ENCODE measurements at regions not wholly inside any gene's neighbourhood (a gene's known extent, or its start where the extent isn't known, plus 50 kb on each side); places are given as distances from the start of the nearest gene placed in this dataset.

DNA sequence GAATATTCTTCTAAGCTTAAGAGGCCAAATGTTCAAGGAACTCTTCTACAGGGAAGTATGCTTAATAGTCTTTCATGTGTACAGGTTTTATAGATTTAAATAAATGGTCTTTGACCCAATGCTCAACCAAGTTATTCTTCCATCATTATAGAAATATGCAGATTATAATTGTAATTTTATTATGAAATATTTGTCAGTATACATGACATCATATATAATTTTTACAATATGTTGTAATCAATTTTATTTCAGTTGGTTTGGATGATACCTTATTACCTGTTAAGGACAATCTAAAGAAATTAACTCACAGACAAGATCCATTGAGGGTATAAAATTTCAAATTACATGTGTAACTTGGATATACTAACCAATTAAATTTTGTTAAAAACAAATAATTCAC is 1278.3 kb downstream of the SLC16A7 start:
- H3K9ac ChIP-seq (ENCODE audit: low read depth, low read length, poor library complexity, severe bottlenecking), result no peak overlapping the region
- H3K4me2 ChIP-seq (ENCODE audit: low read depth, low read length, poor library complexity, severe bottlenecking), result no peak overlapping the region
- H3K36me3 ChIP-seq (ENCODE audit: insufficient read depth, low read length), result no peaks in the 10 kb centered on the region
- H3K27me3 ChIP-seq (ENCODE audit: insufficient read depth, low read length, poor library complexity, severe bottlenecking), result no peaks in the 10 kb centered on the region
- no peak for TF ChIP-seq EZH2phosphoT487 (IDR thresholded peaks at IDR 0.05; ENCODE audit: borderline replicate concordance)
- TF ChIP-seq, protein P1, sequence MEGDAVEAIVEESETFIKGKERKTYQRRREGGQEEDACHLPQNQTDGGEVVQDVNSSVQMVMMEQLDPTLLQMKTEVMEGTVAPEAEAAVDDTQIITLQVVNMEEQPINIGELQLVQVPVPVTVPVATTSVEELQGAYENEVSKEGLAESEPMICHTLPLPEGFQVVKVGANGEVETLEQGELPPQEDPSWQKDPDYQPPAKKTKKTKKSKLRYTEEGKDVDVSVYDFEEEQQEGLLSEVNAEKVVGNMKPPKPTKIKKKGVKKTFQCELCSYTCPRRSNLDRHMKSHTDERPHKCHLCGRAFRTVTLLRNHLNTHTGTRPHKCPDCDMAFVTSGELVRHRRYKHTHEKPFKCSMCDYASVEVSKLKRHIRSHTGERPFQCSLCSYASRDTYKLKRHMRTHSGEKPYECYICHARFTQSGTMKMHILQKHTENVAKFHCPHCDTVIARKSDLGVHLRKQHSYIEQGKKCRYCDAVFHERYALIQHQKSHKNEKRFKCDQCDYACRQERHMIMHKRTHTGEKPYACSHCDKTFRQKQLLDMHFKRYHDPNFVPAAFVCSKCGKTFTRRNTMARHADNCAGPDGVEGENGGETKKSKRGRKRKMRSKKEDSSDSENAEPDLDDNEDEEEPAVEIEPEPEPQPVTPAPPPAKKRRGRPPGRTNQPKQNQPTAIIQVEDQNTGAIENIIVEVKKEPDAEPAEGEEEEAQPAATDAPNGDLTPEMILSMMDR (conservative IDR thresholded peaks at IDR 0.05; ENCODE audit: low read length), result no peak
- no peaks in the 10 kb centered on the region for H4K20me1 ChIP-seq (ENCODE audit: insufficient read depth, low read length, poor library complexity, severe bottlenecking)
- no peaks in the 10 kb centered on the region for H3F3A ChIP-seq (ENCODE audit: low read depth)
- no peaks in the 10 kb centered on the region for H3K9me2 ChIP-seq (replicated peaks; ENCODE audit: low read depth, low read length)
- H3K79me2 ChIP-seq (ENCODE audit: insufficient read depth, low read length), result no peaks in the 10 kb centered on the region
- no peak overlapping the region for H2AFZ ChIP-seq (ENCODE audit: low read length)
- H3K9me3 ChIP-seq (ENCODE audit: insufficient read depth, low read depth, low read length), result no peaks in the 10 kb centered on the region
- no peak overlapping the region for H3K4me3 ChIP-seq (ENCODE audit: low read length, poor library complexity, severe bottlenecking)
- no peaks in the 10 kb centered on the region for H3K4me1 ChIP-seq (ENCODE audit: insufficient read depth, low read length, poor library complexity, severe bottlenecking)

DNA sequence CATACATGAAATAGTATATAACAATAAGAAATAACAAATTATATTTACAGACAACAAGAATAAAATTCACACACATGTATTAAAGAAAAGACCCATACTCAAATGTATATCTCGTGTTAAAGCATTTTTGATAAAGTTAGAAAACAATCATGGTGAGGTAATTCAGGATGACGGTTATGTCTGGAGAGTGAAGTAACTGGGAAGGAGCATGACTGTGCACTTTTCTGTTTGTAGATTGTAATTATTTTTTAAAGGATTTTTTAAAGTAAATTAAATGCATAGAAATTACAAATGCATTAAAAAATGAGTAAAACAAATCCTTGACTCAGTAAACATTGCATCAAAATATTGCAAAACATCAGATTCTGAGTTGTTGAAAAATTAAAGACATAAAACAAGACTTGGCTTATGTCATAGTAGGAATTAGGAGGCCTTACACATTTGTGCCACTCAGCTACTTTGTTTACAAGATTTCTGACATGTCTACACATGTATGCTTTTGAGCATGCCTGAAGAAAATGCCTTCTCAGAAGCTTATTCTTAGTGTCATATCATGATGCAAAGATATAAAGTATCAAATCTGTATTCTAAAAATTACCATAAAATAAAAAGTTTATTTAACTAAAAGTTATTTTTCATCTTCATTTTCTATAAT is 1325.1 kb downstream of the SLC16A7 start:
- Histone ChIP-seq H3K36me3 (ENCODE audit: insufficient read depth, low read length) (no peaks in the 10 kb centered on the region), H3K4me1 (ENCODE audit: insufficient read depth, low read length, poor library complexity, severe bottlenecking) (no peaks in the 10 kb centered on the region), H2AFZ (ENCODE audit: low read length) (no peak overlapping the region)

DNA sequence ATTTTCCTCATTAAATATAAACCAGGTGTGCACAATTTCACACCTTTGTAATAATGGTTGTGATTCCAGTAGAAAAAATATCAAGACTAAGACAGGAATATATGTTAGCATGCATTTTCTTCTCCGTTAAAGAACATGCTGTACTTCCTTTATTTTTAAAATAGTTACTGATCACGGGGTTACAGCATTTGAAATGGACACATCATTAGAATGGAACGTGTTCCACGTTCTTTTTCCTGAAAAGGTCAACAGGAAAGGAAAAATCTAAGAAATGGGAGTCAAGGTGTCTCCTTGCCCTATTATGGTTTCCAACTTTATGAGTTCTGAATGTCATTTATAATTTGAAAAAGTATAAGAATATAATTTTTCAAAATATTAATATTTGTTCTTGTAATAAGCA is 1325.7 kb downstream of the SLC16A7 start:
- TF ChIP-seq, protein P1 (conservative IDR thresholded peaks at IDR 0.05; ENCODE audit: low read length), result no peak
- Histone ChIP-seq H4K20me1 (ENCODE audit: insufficient read depth, low read length, poor library complexity, severe bottlenecking) (no peaks in the 10 kb centered on the region), H3K4me1 (ENCODE audit: insufficient read depth, low read length, poor library complexity, severe bottlenecking) (no peaks in the 10 kb centered on the region), H3F3A (ENCODE audit: low read depth) (no peaks in the 10 kb centered on the region), H3K9ac (ENCODE audit: low read depth, low read length, poor library complexity, severe bottlenecking) (no peak overlapping the region), H3K4me3 (ENCODE audit: low read length, poor library complexity, severe bottlenecking) (no peak overlapping the region), H2AFZ (ENCODE audit: low read length) (no peak overlapping the region), H3K79me2 (ENCODE audit: insufficient read depth, low read length) (no peaks in the 10 kb centered on the region), H3K9me3 (ENCODE audit: insufficient read depth, low read depth, low read length) (no peaks in the 10 kb centered on the region), H3K4me2 (ENCODE audit: low read depth, low read length, poor library complexity, severe bottlenecking) (no peak overlapping the region), H3K27me3 (ENCODE audit: insufficient read depth, low read length, poor library complexity, severe bottlenecking) (no peaks in the 10 kb centered on the region), H3K36me3 (ENCODE audit: insufficient read depth, low read length) (no peaks in the 10 kb centered on the region), H3K9me2 (replicated peaks; ENCODE audit: low read depth, low read length) (0 out of 2 replicates have a peak, but pooled peaks cover 4% of the 10 kb centered on the region)

More for the DNA sequence above, 1325.1 kb downstream of the SLC16A7 start:
- Histone ChIP-seq H4K20me1 (ENCODE audit: insufficient read depth, low read length, poor library complexity, severe bottlenecking) (no peaks in the 10 kb centered on the region), H3K4me3 (ENCODE audit: low read length, poor library complexity, severe bottlenecking) (no peak overlapping the region), H3K9ac (ENCODE audit: low read depth, low read length, poor library complexity, severe bottlenecking) (no peak overlapping the region), H3K9me3 (ENCODE audit: insufficient read depth, low read depth, low read length) (no peaks in the 10 kb centered on the region), H3K27me3 (ENCODE audit: insufficient read depth, low read length, poor library complexity, severe bottlenecking) (no peaks in the 10 kb centered on the region), H3F3A (ENCODE audit: low read depth) (no peaks in the 10 kb centered on the region), H3K79me2 (ENCODE audit: insufficient read depth, low read length) (no peaks in the 10 kb centered on the region), H3K9me2 (replicated peaks; ENCODE audit: low read depth, low read length) (0 out of 2 replicates have a peak, but pooled peaks cover 4% of the 10 kb centered on the region), H3K4me2 (ENCODE audit: low read depth, low read length, poor library complexity, severe bottlenecking) (no peak overlapping the region)
- TF ChIP-seq, protein P1 (conservative IDR thresholded peaks at IDR 0.05; ENCODE audit: low read length), result no peak
- TF ChIP-seq EZH2phosphoT487 (IDR thresholded peaks at IDR 0.05; ENCODE audit: borderline replicate concordance), result no peak

Measured in Loucy (cell line).